IMR-90 (cell line): ENCODE measurements at regions not wholly inside any gene's neighbourhood (a gene's known extent, or its start where the extent isn't known, plus 50 kb on each side); places are given as distances from the start of the nearest gene placed in this dataset.

Experiments used
- ATAC-seq: fragments of 200-7000 bp; cut with Tn5 transposase; 2 replicates; pipeline ENCODE4 v1.9.1; 2020; ENCODE audit warnings: low read depth, mild to moderate bottlenecking, moderate library complexity
- BruUV-seq: library from RNA; stranded (reverse); fragments of 400-500 nt; replicated peaks from 2 replicates; lab custom pipeline; 2021; lab: Mats Ljungman, UMichigan
- CTCF ChIA-PET: fragments of 300-600 bp; formaldehyde crosslinking; extraction: SDS; loops from one replicate; lab custom pipeline; 2021; ENCODE audit warnings: antibody characterized with exemption; lab: Yijun Ruan, JAX
- POLR2A ChIA-PET: fragments of 300-600 bp; sonication (Branson Sonifier 250); formaldehyde crosslinking; loops from one replicate; lab custom pipeline; 2022; ENCODE audit warnings: antibody characterized with exemption; ENCODE audit not compliant: unreplicated experiment; lab: Charles Lee
- DNase-seq: peaks from one replicate; pipeline ENCODE4 v3.0.0; 2013
- H2AFZ ChIP-seq: replicated peaks from 2 replicates; pipeline ENCODE3; 2013; ENCODE audit warnings: low read length, mild to moderate bottlenecking; ENCODE audit not compliant: poor library complexity
- H2AK5ac ChIP-seq: 2 replicates; pipeline ENCODE4 v1.6.1; 2013; ENCODE audit warnings: low read depth, low read length, inconsistent platforms
- H2AK9ac ChIP-seq: replicated peaks from 2 replicates; pipeline ENCODE3; 2013; ENCODE audit warnings: mild to moderate bottlenecking, low read depth, low read length, moderate library complexity; ENCODE audit not compliant: poor library complexity
- H2BK120ac ChIP-seq: 2 replicates; pipeline ENCODE4 v1.6.1; 2013; ENCODE audit warnings: low read depth, low read length, inconsistent platforms
- H2BK15ac ChIP-seq: 3 replicates; pipeline ENCODE4 v1.6.1; 2013; ENCODE audit warnings: low read depth, low read length, inconsistent platforms
- H2BK20ac ChIP-seq: 2 replicates; pipeline ENCODE4 v1.6.1; 2013; ENCODE audit warnings: low read depth, mild to moderate bottlenecking, inconsistent platforms, low read length, moderate library complexity
- H2BK5ac ChIP-seq: 2 replicates; pipeline ENCODE4 v1.6.1; 2013; ENCODE audit warnings: mild to moderate bottlenecking, low read depth, low read length, inconsistent platforms; ENCODE audit not compliant: poor library complexity, severe bottlenecking
- H3K14ac ChIP-seq: replicated peaks from 2 replicates; pipeline ENCODE4 v1.6.1; 2013; ENCODE audit warnings: low read depth, low read length, inconsistent platforms
- H3K18ac ChIP-seq: 2 replicates; pipeline ENCODE4 v1.6.1; 2013; ENCODE audit warnings: low read depth, low read length, control low read depth
- H3K23ac ChIP-seq: 2 replicates; pipeline ENCODE4 v1.6.1; 2013; ENCODE audit warnings: low read depth, low read length, inconsistent platforms
- H3K27ac ChIP-seq: 2 replicates; pipeline ENCODE4 v1.5.1; 2013; ENCODE audit warnings: mild to moderate bottlenecking, control low read depth, low read length; ENCODE audit not compliant: insufficient read depth
- H3K27me3 ChIP-seq: 2 replicates; pipeline ENCODE4 v1.6.1; 2013; ENCODE audit warnings: low read length; ENCODE audit not compliant: control insufficient read depth, insufficient read depth
- H3K36me3 ChIP-seq: 2 replicates; pipeline ENCODE4 v1.6.1; 2013; ENCODE audit warnings: low read length, mixed read lengths; ENCODE audit not compliant: control insufficient read depth, insufficient read depth
- H3K4ac ChIP-seq: 2 replicates; pipeline ENCODE4 v1.6.1; 2013; ENCODE audit warnings: low read depth, low read length, inconsistent platforms
- H3K4me1 ChIP-seq: 2 replicates; pipeline ENCODE4 v1.6.1; 2013; ENCODE audit warnings: low read length, mixed read lengths; ENCODE audit not compliant: control insufficient read depth, insufficient read depth
- H3K4me2 ChIP-seq: 2 replicates; pipeline ENCODE4 v1.6.1; 2013; ENCODE audit warnings: low read depth, mild to moderate bottlenecking, control low read depth, low read length, moderate library complexity
- H3K4me3 ChIP-seq: 2 replicates; pipeline ENCODE4 v1.5.1; 2013; ENCODE audit warnings: low read depth, mild to moderate bottlenecking, control low read depth, low read length, moderate library complexity; ENCODE audit not compliant: insufficient read depth
- H3K56ac ChIP-seq: 2 replicates; pipeline ENCODE4 v1.6.1; 2013; ENCODE audit warnings: low read length, inconsistent platforms; ENCODE audit not compliant: insufficient read depth; ENCODE audit errors: extremely low read depth
- H3K79me1 ChIP-seq, 2 experiments: 2 replicates each; pipeline ENCODE4 v1.6.1; 2013; ENCODE audit warnings: low read length in 2 of 2, inconsistent platforms in 1 of 2, low read depth in 1 of 2
- H3K9ac ChIP-seq: 2 replicates; pipeline ENCODE4 v1.6.1; 2013; ENCODE audit warnings: low read depth, low read length, control low read depth
- H3K9me1 ChIP-seq: 2 replicates; pipeline ENCODE4 v1.6.1; 2013; ENCODE audit warnings: low read length, inconsistent platforms; ENCODE audit not compliant: insufficient read depth
- H3K9me3 ChIP-seq: 2 replicates; pipeline ENCODE4 v1.6.1; 2013; ENCODE audit warnings: low read length; ENCODE audit not compliant: control insufficient read depth, insufficient read depth
- H4K20me1 ChIP-seq: 2 replicates; pipeline ENCODE4 v1.6.1; 2013; ENCODE audit warnings: low read length, inconsistent platforms; ENCODE audit not compliant: insufficient read depth
- H4K5ac ChIP-seq: 2 replicates; pipeline ENCODE4 v1.6.1; 2013; ENCODE audit warnings: mild to moderate bottlenecking, low read depth, low read length, control low read depth
- H4K8ac ChIP-seq, 2 experiments: 2 replicates each; pipeline ENCODE4 v1.6.1; 2013; ENCODE audit warnings: low read depth in 2 of 2, low read length in 2 of 2, control low read depth in 1 of 2, inconsistent platforms in 1 of 2
- H4K91ac ChIP-seq: 2 replicates; pipeline ENCODE4 v1.6.1; 2013; ENCODE audit warnings: low read depth, low read length, inconsistent platforms; ENCODE audit not compliant: insufficient read depth
- MXI1 ChIP-seq: IDR thresholded peaks from 2 replicates; pipeline ENCODE4 v1.6.1; 2012; ENCODE audit warnings: low read depth, mild to moderate bottlenecking, low read length, moderate library complexity, borderline replicate concordance
- WGBS, 2 experiments: methylation state at CpG; one replicate each; pipeline versions ENCODE4 v1.1.5 to v1.1.7; 2013; ENCODE audit warnings: missing lambda C conversion rate in 2 of 2; ENCODE audit not compliant: insufficient read length in 1 of 2; ENCODE audit errors: extremely low coverage in 2 of 2; 5-methylcytosine and 5-hydroxymethylcytosine counted together
- dilution Hi-C: fragments of 300-500 bp; cut with HindIII; formaldehyde crosslinking; loops from one replicate; pipeline ENCODE4 v1.14.3; 2018; ENCODE audit warnings: low sequenced_read_pairs; ENCODE audit not compliant: unreplicated experiment
- in situ Hi-C: fragments of 300-500 bp; cut with MboI; formaldehyde crosslinking; loops from 3 replicates; pipeline ENCODE4 v1.14.3; 2019; ENCODE audit warnings: low sequenced_read_pairs, inconsistent platforms, mixed read lengths
- intact Hi-C: fragments of 100-400 bp; cut with micrococcal nuclease; formaldehyde crosslinking; loops from 2 replicates; pipeline ENCODE4 v1.10.0; 2022

DNA sequence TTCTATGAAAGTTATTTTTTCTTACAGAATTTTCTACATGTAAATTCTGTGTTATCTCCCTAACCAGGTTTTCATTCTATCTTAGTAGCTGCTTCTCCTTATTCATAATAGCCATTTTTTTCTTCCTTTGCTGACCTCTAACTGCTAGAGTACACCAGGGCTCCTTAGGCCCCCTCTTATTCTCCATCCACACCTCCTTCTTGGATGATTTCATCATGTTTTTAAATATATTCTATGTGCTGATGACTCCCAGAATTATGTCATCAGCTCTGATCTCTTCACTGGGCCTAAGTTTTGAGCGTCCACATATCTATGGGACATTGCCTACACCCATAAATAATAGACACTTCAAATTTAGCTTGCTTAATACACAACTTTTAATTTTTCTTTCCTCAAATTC is 721.5 kb downstream of the SLC16A7 start:
- WGBS, 2 experiments = no CpG with 5 or more reads among the region's 1 CpG
- no peak overlapping the region for H4K8ac ChIP-seq
- intact Hi-C loops = no loop called here
- no peak overlapping the region for H2AK5ac ChIP-seq
- no peak overlapping the region for H3K23ac ChIP-seq
- no peak overlapping the region for H3K4me2 ChIP-seq
- dilution Hi-C loops = no loop called here
- POLR2A ChIA-PET = no interaction called here
- H2BK15ac ChIP-seq = no peak overlapping the region
- H3K9ac ChIP-seq = no peak overlapping the region
- ATAC-seq (no peak), DNase-seq (no peak)
- no peaks in the 10 kb centered on the region for H3K9me3 ChIP-seq
- H3K9me1 ChIP-seq = no peaks in the 10 kb centered on the region
- no peak overlapping the region for H2BK120ac ChIP-seq
- H3K56ac ChIP-seq = no peak overlapping the region
- in situ Hi-C loops = no loop called here
- no peak overlapping the region for H2AK9ac ChIP-seq
- CTCF ChIA-PET = no interaction called here
- no TSS peak for BruUV-seq
- no peak for TF ChIP-seq MXI1
- H3K79me1 ChIP-seq = no peaks in the 10 kb centered on the region
- H2BK20ac ChIP-seq = no peak overlapping the region
- H3K18ac ChIP-seq = no peak overlapping the region
- H3K4ac ChIP-seq = no peak overlapping the region
- no peaks in the 10 kb centered on the region for H3K27me3 ChIP-seq
- no peaks in the 10 kb centered on the region for H4K20me1 ChIP-seq
- H3K36me3 ChIP-seq = no peaks in the 10 kb centered on the region
- H3K4me1 ChIP-seq = no peaks in the 10 kb centered on the region
- no peak overlapping the region for H3K27ac ChIP-seq
- no peak overlapping the region for H2AFZ ChIP-seq
- H3K14ac ChIP-seq = no peak overlapping the region
- H2BK5ac ChIP-seq = no peak overlapping the region
- H3K4me3 ChIP-seq = no peak overlapping the region
- H4K5ac ChIP-seq = no peak overlapping the region
- H4K91ac ChIP-seq = no peak overlapping the region
